HEK293 (cell line): ENCODE measurements at regions not wholly inside any gene's neighbourhood (a gene's known extent, or its start where the extent isn't known, plus 50 kb on each side); places are given as distances from the start of the nearest gene placed in this dataset.

ENCODE experiments used
- CTCF ChIA-PET: fragments of 350-600 bp; formaldehyde crosslinking; extraction: SDS; loops from one replicate; lab custom pipeline; 2021; ENCODE audit warnings: antibody characterized with exemption; lab: Yijun Ruan, JAX
- POLR2A ChIA-PET: fragments of 300-600 bp; formaldehyde crosslinking; extraction: SDS; loops from one replicate; lab custom pipeline; 2020; ENCODE audit warnings: antibody characterized with exemption, inconsistent platforms; lab: Yijun Ruan, JAX
- H3K27ac ChIP-seq: fragments of 200-500 bp; sonication (Bioruptor generic); 2 replicates; pipeline ENCODE4 v1.5.1; 2014; ENCODE audit warnings: low read depth, low read length, control low read depth, inconsistent platforms; ENCODE audit errors: extremely low read depth
- H3K36me3 ChIP-seq, 2 experiments: fragments of 200-500 bp in 1 of 2; sonication (Bioruptor generic) in 1 of 2; 1 replicate in 1 of 2; 2 replicates in 1 of 2; pipeline ENCODE4 v1.5.1; 2014 to 2017; ENCODE audit warnings: inconsistent platforms in 2 of 2, low read length in 2 of 2; ENCODE audit not compliant: control insufficient read depth in 2 of 2, insufficient read depth in 1 of 2
- H3K4me1 ChIP-seq: fragments of 200-500 bp; sonication (Bioruptor generic); 2 replicates; pipeline ENCODE4 v1.5.1; 2014; ENCODE audit warnings: mild to moderate bottlenecking, low read length, inconsistent platforms; ENCODE audit not compliant: control insufficient read depth, insufficient read depth
- H3K4me3 ChIP-seq: 2 replicates; pipeline ENCODE4 v1.5.1; 2011; ENCODE audit warnings: low read depth, mild to moderate bottlenecking, control low read depth, low read length, moderate library complexity
- H3K9me3 ChIP-seq: fragments of 200-500 bp; sonication (Bioruptor generic); 2 replicates; pipeline ENCODE4 v1.5.1; 2014; ENCODE audit warnings: low read depth, low read length, inconsistent platforms; ENCODE audit not compliant: control insufficient read depth, insufficient read depth
- GLIS1 ChIP-seq: fragments of 450-650 bp; formaldehyde crosslinking; IDR thresholded peaks from 2 replicates; pipeline ENCODE4 v1.5.1; 2016; ENCODE audit warnings: missing biosample characterization, missing genetic modification characterization
- KLF7 ChIP-seq: fragments of 450-650 bp; formaldehyde crosslinking; IDR thresholded peaks from 2 replicates; pipeline ENCODE4 v1.5.1; 2016; ENCODE audit warnings: missing biosample characterization, missing genetic modification characterization, borderline replicate concordance
- OSR2 ChIP-seq: fragments of 450-650 bp; formaldehyde crosslinking; IDR thresholded peaks from 2 replicates; pipeline ENCODE4 v1.5.1; 2016; ENCODE audit warnings: missing biosample characterization, missing genetic modification characterization
- SP7 ChIP-seq: fragments of 450-650 bp; formaldehyde crosslinking; IDR thresholded peaks from 2 replicates; pipeline ENCODE4 v1.5.1; 2016; ENCODE audit warnings: missing biosample characterization, missing genetic modification characterization
- TCF7L2 ChIP-seq: IDR thresholded peaks from 2 replicates; pipeline ENCODE4 v1.6.1; 2011; ENCODE audit warnings: low read depth, mild to moderate bottlenecking, inconsistent platforms, low read length, moderate library complexity, borderline replicate concordance
- TRIM28 ChIP-seq: IDR thresholded peaks from 2 replicates; pipeline ENCODE4 v1.6.1; 2011; ENCODE audit warnings: low read length, control low read depth, borderline replicate concordance
- ZBTB21 ChIP-seq: fragments of 450-650 bp; formaldehyde crosslinking; IDR thresholded peaks from 2 replicates; pipeline ENCODE4 v1.5.1; 2017; ENCODE audit warnings: missing biosample characterization, missing genetic modification characterization
- ZEB2 ChIP-seq: fragments of 450-650 bp; formaldehyde crosslinking; IDR thresholded peaks from 2 replicates; pipeline ENCODE4 v1.5.1; 2016; ENCODE audit warnings: missing biosample characterization, missing genetic modification characterization
- ZFHX2 ChIP-seq: fragments of 450-650 bp; formaldehyde crosslinking; conservative IDR thresholded peaks from 2 replicates; pipeline ENCODE4 v1.5.1; 2016; ENCODE audit warnings: missing biosample characterization, missing genetic modification characterization
- ZFP37 ChIP-seq: fragments of 450-650 bp; formaldehyde crosslinking; IDR thresholded peaks from 2 replicates; pipeline ENCODE4 v1.5.1; 2016; ENCODE audit warnings: missing biosample characterization, missing genetic modification characterization
- ZNF174 ChIP-seq: fragments of 450-650 bp; formaldehyde crosslinking; IDR thresholded peaks from 2 replicates; pipeline ENCODE4 v1.5.0; 2017; ENCODE audit warnings: missing biosample characterization, mild to moderate bottlenecking, missing genetic modification characterization
- ZNF184 ChIP-seq: fragments of 450-650 bp; IDR thresholded peaks from 2 replicates; pipeline ENCODE4 v1.5.1; 2018; ENCODE audit warnings: missing biosample characterization, mild to moderate bottlenecking, missing genetic modification characterization
- ZNF394 ChIP-seq: fragments of 450-650 bp; formaldehyde crosslinking; IDR thresholded peaks from 2 replicates; pipeline ENCODE4 v1.5.1; 2016; ENCODE audit warnings: missing biosample characterization, missing genetic modification characterization, mild to moderate bottlenecking, moderate library complexity, borderline replicate concordance
- ZNF433 ChIP-seq: fragments of 450-650 bp; formaldehyde crosslinking; IDR thresholded peaks from 2 replicates; pipeline ENCODE4 v1.5.1; 2016; ENCODE audit warnings: missing biosample characterization, missing genetic modification characterization, low read depth
- ZNF571 ChIP-seq: fragments of 450-650 bp; formaldehyde crosslinking; IDR thresholded peaks from 2 replicates; pipeline ENCODE4 v1.5.0; 2017; ENCODE audit warnings: missing biosample characterization, missing genetic modification characterization
- ZNF610 ChIP-seq: fragments of 450-650 bp; formaldehyde crosslinking; IDR thresholded peaks from 2 replicates; pipeline ENCODE4 v1.5.1; 2016; ENCODE audit warnings: missing biosample characterization, missing genetic modification characterization, borderline replicate concordance
- ZNF660 ChIP-seq: fragments of 450-650 bp; IDR thresholded peaks from 2 replicates; pipeline ENCODE4 v1.5.1; 2018; ENCODE audit warnings: missing biosample characterization, mild to moderate bottlenecking, missing genetic modification characterization
- ZNF791 ChIP-seq: fragments of 450-650 bp; formaldehyde crosslinking; IDR thresholded peaks from 2 replicates; pipeline ENCODE4 v1.5.1; 2016; ENCODE audit warnings: missing biosample characterization, missing genetic modification characterization
- TF ChIP-seq, protein P1 (sequence below): fragments of 450-650 bp; IDR thresholded peaks from 2 replicates; pipeline ENCODE4 v1.5.1; 2018; ENCODE audit warnings: missing biosample characterization, mild to moderate bottlenecking, missing genetic modification characterization
- TF ChIP-seq, protein P2 (sequence below): sonication (generic); formaldehyde crosslinking; IDR thresholded peaks from 2 replicates; pipeline ENCODE4 v1.8.1; 2022; ENCODE audit warnings: mild to moderate bottlenecking, moderate library complexity, missing genetic modification reagents
- TF ChIP-seq, protein P3 (sequence below): fragments of 450-650 bp; formaldehyde crosslinking; IDR thresholded peaks from 2 replicates; pipeline ENCODE4 v1.5.1; 2016; ENCODE audit warnings: missing biosample characterization, missing genetic modification characterization
- TF ChIP-seq, protein P4 (sequence below): fragments of 450-650 bp; formaldehyde crosslinking; IDR thresholded peaks from 2 replicates; pipeline ENCODE4 v1.5.1; 2016; ENCODE audit warnings: missing biosample characterization, missing genetic modification characterization
- TF ChIP-seq, protein P5 (sequence below): fragments of 450-650 bp; formaldehyde crosslinking; IDR thresholded peaks from 2 replicates; pipeline ENCODE4 v1.5.1; 2016; ENCODE audit warnings: missing biosample characterization, missing genetic modification characterization
- TF ChIP-seq, protein P6 (sequence below): fragments of 450-650 bp; formaldehyde crosslinking; IDR thresholded peaks from 2 replicates; pipeline ENCODE4 v1.5.1; 2016; ENCODE audit warnings: missing biosample characterization, missing genetic modification characterization

DNA sequence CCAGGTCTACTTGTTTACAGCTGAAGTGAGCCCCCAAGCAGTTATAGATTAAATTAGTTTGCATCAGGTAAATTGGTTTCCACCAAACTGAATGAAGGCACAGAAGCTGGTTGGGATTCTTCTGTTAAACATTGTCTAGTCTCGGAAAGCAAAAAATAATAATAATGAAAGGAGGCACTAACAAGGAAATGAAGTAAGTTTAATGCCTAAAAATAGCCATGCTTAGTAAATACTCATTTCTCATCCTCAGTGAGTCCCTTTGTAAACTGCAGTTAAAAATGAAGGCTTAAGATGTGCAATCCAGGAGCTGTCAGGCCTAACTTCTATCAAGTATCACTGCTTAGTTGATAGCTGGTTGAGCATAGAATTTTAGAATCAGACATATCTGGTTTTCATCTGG, 113.5 kb downstream of the BTG1 start:
- Histone ChIP-seq H3K9me3 (no peaks in the 10 kb centered on the region), H3K27ac (no peak overlapping the region), H3K4me1 (peaks cover 7% of the 10 kb centered on the region; the same call in 1 of the 2 replicates), H3K4me3 (no peak overlapping the region)
- TF ChIP-seq SP7: no peak
- TF ChIP-seq ZBTB21 (tag by site-specific recombination): no peak
- TF ChIP-seq, protein P1, sequence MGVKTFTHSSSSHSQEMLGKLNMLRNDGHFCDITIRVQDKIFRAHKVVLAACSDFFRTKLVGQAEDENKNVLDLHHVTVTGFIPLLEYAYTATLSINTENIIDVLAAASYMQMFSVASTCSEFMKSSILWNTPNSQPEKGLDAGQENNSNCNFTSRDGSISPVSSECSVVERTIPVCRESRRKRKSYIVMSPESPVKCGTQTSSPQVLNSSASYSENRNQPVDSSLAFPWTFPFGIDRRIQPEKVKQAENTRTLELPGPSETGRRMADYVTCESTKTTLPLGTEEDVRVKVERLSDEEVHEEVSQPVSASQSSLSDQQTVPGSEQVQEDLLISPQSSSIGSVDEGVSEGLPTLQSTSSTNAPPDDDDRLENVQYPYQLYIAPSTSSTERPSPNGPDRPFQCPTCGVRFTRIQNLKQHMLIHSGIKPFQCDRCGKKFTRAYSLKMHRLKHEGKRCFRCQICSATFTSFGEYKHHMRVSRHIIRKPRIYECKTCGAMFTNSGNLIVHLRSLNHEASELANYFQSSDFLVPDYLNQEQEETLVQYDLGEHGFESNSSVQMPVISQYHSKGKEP (tag by site-specific recombination): no peak
- TF ChIP-seq, protein P2, sequence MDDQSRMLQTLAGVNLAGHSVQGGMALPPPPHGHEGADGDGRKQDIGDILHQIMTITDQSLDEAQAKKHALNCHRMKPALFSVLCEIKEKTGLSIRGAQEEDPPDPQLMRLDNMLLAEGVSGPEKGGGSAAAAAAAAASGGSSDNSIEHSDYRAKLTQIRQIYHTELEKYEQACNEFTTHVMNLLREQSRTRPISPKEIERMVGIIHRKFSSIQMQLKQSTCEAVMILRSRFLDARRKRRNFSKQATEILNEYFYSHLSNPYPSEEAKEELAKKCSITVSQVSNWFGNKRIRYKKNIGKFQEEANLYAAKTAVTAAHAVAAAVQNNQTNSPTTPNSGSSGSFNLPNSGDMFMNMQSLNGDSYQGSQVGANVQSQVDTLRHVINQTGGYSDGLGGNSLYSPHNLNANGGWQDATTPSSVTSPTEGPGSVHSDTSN (CRISPR knock-in tag): no peak
- TF ChIP-seq GLIS1 (tag by site-specific recombination): no peak
- TF ChIP-seq ZNF610 (tag by site-specific recombination): no peak
- no peak for TF ChIP-seq ZNF184 (tag by site-specific recombination)
- no peak for TF ChIP-seq ZNF174 (tag by site-specific recombination)
- TF ChIP-seq, protein P3, sequence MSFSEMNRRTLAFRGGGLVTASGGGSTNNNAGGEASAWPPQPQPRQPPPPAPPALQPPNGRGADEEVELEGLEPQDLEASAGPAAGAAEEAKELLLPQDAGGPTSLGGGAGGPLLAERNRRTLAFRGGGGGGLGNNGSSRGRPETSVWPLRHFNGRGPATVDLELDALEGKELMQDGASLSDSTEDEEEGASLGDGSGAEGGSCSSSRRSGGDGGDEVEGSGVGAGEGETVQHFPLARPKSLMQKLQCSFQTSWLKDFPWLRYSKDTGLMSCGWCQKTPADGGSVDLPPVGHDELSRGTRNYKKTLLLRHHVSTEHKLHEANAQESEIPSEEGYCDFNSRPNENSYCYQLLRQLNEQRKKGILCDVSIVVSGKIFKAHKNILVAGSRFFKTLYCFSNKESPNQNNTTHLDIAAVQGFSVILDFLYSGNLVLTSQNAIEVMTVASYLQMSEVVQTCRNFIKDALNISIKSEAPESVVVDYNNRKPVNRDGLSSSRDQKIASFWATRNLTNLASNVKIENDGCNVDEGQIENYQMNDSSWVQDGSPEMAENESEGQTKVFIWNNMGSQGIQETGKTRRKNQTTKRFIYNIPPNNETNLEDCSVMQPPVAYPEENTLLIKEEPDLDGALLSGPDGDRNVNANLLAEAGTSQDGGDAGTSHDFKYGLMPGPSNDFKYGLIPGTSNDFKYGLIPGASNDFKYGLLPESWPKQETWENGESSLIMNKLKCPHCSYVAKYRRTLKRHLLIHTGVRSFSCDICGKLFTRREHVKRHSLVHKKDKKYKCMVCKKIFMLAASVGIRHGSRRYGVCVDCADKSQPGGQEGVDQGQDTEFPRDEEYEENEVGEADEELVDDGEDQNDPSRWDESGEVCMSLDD (tag by site-specific recombination): no peak
- TF ChIP-seq ZNF791 (tag by site-specific recombination): no peak
- no peak for TF ChIP-seq ZNF660 (tag by site-specific recombination)
- no peak for TF ChIP-seq OSR2
- TF ChIP-seq ZNF571 (tag by site-specific recombination): no peak
- TF ChIP-seq ZFP37 (tag by site-specific recombination): no peak
- no peak for TF ChIP-seq ZEB2
- TF ChIP-seq, protein P4, sequence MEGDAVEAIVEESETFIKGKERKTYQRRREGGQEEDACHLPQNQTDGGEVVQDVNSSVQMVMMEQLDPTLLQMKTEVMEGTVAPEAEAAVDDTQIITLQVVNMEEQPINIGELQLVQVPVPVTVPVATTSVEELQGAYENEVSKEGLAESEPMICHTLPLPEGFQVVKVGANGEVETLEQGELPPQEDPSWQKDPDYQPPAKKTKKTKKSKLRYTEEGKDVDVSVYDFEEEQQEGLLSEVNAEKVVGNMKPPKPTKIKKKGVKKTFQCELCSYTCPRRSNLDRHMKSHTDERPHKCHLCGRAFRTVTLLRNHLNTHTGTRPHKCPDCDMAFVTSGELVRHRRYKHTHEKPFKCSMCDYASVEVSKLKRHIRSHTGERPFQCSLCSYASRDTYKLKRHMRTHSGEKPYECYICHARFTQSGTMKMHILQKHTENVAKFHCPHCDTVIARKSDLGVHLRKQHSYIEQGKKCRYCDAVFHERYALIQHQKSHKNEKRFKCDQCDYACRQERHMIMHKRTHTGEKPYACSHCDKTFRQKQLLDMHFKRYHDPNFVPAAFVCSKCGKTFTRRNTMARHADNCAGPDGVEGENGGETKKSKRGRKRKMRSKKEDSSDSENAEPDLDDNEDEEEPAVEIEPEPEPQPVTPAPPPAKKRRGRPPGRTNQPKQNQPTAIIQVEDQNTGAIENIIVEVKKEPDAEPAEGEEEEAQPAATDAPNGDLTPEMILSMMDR (tag by site-specific recombination): no peak
- TF ChIP-seq, all 188 proteins: peak for 0
- ChIA-PET POLR2A (no interaction called here), CTCF (no interaction called here)
- no peaks in the 10 kb centered on the region for H3K36me3 ChIP-seq

DNA sequence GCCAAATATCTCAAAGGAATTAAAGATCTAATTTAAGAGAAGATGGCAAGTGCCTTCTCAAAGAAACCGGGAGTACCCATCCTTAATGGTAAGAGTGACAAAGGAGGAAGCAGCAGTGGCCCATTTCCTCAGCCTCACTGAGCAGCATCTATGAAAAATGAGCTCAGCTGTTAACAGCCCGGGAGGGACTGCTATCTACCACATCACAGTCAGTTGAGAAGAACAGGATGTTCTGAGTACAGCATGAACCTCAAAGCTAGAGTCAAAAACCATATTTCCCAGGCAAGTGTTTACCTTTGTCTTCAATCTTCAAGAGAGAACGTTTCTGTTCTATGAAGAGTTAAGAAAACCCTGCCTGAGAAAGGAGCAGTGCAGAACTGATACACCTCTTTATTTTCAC, 115.0 kb downstream of the BTG1 start:
- ChIA-PET CTCF (interaction anchor here (1.1 kb wide), 1 partner anchor 113 kb away, joined by 3 read pairs; no protein-coding TSS in a partner anchor), POLR2A (interaction anchor here (1.0 kb wide), 1 partner anchor 115 kb away, joined by 4 read pairs; the partner anchor contains the start of gene BTG1)
- H3K9me3 ChIP-seq: no peaks in the 10 kb centered on the region
- H3K4me3 ChIP-seq: no peak overlapping the region
- H3K27ac ChIP-seq: no peak overlapping the region
- H3K4me1 ChIP-seq: peaks cover 7% of the 10 kb centered on the region; the same call in 1 of the 2 replicates
- no peaks in the 10 kb centered on the region for H3K36me3 ChIP-seq
- TF ChIP-seq ZNF610 (tag by site-specific recombination): no peak
- no peak for TF ChIP-seq ZFHX2 (tag by site-specific recombination)
- TF ChIP-seq, protein P5, sequence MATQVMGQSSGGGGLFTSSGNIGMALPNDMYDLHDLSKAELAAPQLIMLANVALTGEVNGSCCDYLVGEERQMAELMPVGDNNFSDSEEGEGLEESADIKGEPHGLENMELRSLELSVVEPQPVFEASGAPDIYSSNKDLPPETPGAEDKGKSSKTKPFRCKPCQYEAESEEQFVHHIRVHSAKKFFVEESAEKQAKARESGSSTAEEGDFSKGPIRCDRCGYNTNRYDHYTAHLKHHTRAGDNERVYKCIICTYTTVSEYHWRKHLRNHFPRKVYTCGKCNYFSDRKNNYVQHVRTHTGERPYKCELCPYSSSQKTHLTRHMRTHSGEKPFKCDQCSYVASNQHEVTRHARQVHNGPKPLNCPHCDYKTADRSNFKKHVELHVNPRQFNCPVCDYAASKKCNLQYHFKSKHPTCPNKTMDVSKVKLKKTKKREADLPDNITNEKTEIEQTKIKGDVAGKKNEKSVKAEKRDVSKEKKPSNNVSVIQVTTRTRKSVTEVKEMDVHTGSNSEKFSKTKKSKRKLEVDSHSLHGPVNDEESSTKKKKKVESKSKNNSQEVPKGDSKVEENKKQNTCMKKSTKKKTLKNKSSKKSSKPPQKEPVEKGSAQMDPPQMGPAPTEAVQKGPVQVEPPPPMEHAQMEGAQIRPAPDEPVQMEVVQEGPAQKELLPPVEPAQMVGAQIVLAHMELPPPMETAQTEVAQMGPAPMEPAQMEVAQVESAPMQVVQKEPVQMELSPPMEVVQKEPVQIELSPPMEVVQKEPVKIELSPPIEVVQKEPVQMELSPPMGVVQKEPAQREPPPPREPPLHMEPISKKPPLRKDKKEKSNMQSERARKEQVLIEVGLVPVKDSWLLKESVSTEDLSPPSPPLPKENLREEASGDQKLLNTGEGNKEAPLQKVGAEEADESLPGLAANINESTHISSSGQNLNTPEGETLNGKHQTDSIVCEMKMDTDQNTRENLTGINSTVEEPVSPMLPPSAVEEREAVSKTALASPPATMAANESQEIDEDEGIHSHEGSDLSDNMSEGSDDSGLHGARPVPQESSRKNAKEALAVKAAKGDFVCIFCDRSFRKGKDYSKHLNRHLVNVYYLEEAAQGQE (tag by site-specific recombination): no peak
- TF ChIP-seq, protein P6, sequence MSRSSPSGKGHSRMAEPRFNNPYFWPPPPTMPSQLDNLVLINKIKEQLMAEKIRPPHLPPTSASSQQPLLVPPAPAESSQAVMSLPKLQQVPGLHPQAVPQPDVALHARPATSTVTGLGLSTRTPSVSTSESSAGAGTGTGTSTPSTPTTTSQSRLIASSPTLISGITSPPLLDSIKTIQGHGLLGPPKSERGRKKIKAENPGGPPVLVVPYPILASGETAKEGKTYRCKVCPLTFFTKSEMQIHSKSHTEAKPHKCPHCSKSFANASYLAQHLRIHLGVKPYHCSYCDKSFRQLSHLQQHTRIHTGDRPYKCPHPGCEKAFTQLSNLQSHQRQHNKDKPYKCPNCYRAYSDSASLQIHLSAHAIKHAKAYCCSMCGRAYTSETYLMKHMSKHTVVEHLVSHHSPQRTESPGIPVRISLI: no peak
- TF ChIP-seq ZNF660 (tag by site-specific recombination): no peak
- TF ChIP-seq KLF7 (tag by site-specific recombination): no peak
- TF ChIP-seq TCF7L2: no peak
- TF ChIP-seq TRIM28: no peak
- no peak for TF ChIP-seq ZNF394 (tag by site-specific recombination)
- no peak for TF ChIP-seq ZNF433 (tag by site-specific recombination)
